WI38 (cell line): ENCODE measurements at regions not wholly inside any gene's neighbourhood (a gene's known extent, or its start where the extent isn't known, plus 50 kb on each side); places are given as distances from the start of the nearest gene placed in this dataset.

Experiments used
- H3K4me3 ChIP-seq: 2 replicates; pipeline ENCODE4 v1.5.1; 2011; ENCODE audit warnings: low read depth, mild to moderate bottlenecking, control low read depth, low read length
- TF ChIP-seq, protein P1 (sequence below): IDR thresholded peaks from 2 replicates; pipeline ENCODE4 v1.5.1; 2012; ENCODE audit warnings: low read depth, mild to moderate bottlenecking, control low read depth, low read length

DNA sequence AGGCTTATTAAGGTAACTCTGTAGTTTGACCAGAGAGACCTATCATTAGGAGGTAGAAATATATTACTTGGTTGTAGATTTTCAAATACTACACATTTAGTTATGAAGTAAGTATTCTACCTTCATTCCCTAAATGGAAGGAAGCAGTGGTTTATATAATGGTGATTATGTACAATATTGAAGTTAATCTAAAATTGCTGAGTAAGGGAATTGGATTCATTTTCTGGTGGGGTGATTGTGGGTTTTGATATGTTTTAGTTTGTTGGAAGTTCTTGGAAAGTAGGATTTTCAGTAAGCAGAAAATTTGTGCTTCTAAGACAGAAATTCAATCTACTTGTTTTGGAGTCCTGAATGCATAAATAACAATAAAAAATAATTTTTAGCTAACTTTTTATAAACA, 1830.9 kb upstream of the ADGRL3 start:
- no peak overlapping the region for H3K4me3 ChIP-seq
- TF ChIP-seq, protein P1, sequence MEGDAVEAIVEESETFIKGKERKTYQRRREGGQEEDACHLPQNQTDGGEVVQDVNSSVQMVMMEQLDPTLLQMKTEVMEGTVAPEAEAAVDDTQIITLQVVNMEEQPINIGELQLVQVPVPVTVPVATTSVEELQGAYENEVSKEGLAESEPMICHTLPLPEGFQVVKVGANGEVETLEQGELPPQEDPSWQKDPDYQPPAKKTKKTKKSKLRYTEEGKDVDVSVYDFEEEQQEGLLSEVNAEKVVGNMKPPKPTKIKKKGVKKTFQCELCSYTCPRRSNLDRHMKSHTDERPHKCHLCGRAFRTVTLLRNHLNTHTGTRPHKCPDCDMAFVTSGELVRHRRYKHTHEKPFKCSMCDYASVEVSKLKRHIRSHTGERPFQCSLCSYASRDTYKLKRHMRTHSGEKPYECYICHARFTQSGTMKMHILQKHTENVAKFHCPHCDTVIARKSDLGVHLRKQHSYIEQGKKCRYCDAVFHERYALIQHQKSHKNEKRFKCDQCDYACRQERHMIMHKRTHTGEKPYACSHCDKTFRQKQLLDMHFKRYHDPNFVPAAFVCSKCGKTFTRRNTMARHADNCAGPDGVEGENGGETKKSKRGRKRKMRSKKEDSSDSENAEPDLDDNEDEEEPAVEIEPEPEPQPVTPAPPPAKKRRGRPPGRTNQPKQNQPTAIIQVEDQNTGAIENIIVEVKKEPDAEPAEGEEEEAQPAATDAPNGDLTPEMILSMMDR: no peak

DNA sequence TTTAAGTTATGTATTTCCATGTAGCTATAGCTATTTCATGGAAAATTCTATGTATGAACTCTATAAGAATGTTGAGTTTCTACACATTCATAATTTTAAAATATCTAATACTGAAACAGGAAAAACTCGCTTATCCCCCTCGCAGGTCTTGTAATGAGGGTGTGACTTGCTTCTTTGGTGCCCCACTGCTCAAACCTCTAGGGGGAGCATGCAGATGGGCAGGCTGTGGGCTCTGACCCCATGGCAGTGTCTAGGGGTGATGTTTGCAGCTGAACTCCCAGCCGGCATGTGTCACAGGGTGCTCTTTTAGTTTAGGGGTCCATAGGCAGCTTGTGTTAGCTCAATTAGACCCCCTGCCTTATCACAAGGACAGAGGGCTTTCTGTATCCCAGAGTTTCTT, 1825.7 kb upstream of the ADGRL3 start:
- H3K4me3 ChIP-seq: no peak overlapping the region
- TF ChIP-seq, protein P1: no peak

DNA sequence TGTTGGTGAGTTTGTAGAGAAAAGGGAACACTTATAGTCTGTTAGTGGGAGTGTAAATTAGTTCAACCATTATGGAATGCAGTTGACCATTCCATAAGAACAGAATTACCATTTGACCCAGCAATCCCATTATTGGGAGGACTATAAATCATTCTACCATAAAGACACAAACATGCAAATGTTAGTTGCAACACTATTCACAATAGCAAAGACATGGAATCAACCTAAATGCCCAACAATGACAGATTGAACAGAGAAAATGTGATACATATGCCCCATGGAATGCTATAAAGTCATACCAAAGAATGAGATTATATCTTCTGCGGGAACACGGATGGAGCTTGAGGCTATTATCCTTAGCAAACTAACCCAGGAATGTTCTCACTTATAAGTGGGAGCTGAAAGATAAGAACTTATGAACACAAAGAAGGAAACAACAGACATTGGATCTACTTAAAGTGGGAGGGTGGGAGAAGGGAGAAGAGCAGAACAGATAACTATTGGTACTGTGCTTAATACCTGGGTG, 1819.2 kb upstream of the ADGRL3 start:
- no peak overlapping the region for H3K4me3 ChIP-seq
- TF ChIP-seq, protein P1: no peak

DNA sequence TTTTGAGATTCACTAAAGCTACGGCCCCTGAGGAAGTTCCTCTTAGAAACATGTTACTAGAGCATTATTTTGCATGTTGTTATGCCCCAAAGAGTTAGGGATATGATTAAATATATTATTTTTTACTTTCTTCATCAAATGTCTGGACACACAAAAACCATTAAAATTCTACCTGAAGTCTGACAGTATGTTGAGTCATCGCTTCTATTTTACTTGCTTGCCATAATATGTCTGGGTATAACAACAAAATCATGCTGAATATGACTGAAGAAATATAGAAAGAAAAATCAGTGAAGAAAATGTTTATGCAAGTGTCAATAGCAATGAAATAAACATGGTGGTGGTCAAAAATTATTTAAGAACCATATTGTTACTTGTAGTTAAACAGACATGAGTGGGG, 1818.5 kb upstream of the ADGRL3 start:
- no peak overlapping the region for H3K4me3 ChIP-seq
- TF ChIP-seq, protein P1: no peak

DNA sequence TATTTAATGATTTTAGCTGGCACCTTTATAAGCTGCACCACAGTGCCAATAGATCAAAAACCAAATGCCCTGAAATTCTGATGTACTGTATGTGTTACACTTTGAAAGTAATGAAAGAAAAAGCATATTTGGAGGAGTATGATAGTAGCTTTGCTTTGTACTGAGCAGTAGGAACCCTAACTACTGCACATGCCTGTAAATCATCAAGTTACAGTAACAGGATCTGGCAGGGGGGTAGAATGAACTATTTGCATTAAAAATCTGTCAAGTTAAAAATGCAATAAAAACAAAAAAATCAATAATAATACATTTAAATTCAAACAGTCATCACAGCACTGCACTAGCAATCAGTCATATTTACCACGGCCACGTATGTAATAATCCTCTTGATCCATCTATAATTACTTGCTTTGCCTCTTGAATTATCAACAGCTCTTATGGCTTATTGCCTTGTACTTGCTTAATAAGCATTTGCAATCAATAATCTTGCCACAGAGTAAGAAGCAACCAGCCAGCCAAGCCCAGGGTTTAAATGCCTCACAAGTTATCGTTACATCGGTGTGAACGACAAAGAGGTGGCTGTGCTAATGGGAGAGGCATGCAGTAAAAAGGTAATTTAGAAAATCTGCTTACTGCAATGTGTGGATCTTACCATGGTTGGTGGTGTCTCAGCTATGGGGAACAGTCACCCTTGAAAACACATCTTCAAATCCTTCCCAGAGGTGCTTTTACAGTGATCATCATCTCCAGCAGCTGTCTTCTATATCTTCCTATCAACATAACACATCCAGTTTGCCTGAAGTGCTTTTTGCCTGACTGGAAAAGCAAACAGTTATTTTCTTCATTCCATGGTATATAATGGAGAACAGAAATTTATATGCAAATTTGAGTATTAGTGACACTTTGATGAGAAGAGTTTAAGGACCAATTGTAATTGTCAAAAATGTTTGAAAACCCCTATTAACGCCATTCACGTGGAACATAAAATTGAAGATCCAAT, 1812.1 kb upstream of the ADGRL3 start:
- no peak overlapping the region for H3K4me3 ChIP-seq
- TF ChIP-seq, protein P1: no peak

DNA sequence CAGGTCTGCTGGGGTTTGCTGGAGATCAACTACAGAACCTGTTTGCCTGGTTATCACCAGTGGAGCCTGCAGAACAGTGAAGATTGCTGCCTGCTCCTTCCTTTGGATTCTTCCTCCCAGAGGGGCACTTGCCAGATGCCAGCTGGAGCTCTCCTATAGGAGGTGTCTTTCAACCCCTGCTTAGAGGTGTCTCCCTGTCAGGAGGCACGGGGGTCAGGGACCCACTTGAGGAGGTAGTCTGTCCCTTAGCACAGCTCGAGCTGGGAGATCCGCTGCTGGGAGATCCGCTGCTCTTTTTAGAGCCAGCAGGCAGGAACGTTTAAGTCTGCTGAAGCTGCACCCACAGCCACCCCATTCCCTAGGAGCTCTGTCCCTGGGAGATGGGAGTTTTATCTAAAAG, 1806.3 kb upstream of the ADGRL3 start:
- TF ChIP-seq, protein P1: no peak
- H3K4me3 ChIP-seq: no peak overlapping the region

DNA sequence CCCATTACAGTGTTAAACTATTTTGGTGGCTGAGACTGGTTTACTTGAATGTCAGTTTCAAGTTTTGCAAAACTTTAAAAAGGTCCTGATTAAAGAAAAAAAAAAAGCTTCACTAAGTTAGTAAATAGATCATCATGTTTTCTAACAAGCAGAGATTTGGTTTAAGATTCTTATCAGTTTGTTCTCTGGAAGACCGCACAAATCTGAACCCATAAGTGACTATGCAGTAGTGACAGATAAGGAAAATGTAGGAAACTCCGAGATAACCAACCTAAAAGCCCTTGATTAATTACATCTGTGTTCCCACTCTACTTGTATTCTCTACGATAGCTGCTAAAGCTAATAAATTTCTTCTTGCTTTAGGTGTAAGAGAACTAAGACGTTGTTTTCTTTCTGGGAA, 1799.8 kb upstream of the ADGRL3 start:
- TF ChIP-seq, protein P1: no peak
- no peak overlapping the region for H3K4me3 ChIP-seq
